CD4-positive, alpha-beta T cell (primary cell): ENCODE measurements at regions not wholly inside any gene's neighbourhood (a gene's known extent, or its start where the extent isn't known, plus 50 kb on each side); places are given as distances from the start of the nearest gene placed in this dataset.
"Not testable (repeated sequence)": the region's sequence is repeated elsewhere in the genome, so short reads cannot be mapped to it uniquely, and the experiment has no call there.

Source experiments
- ATAC-seq: fragments of 200-7000 bp; cut with Tn5 transposase; one replicate; pipeline ENCODE4 v1.10.0; 2022; ENCODE audit warnings: mild to moderate bottlenecking; ENCODE audit not compliant: poor library complexity
- CTCF ChIA-PET: fragments of 350-600 bp; sonication (Branson Sonifier 250); formaldehyde crosslinking; loops from one replicate; lab custom pipeline; 2021; ENCODE audit warnings: antibody characterized with exemption, inconsistent platforms; lab: Charles Lee
- POLR2A ChIA-PET: fragments of 350-600 bp; sonication (Branson Sonifier 250); formaldehyde crosslinking; loops from one replicate; lab custom pipeline; 2021; ENCODE audit warnings: antibody characterized with exemption, inconsistent platforms; lab: Charles Lee
- DNase-seq, 14 experiments: peaks; one replicate each; pipeline ENCODE4 v3.0.0-alpha.2; 2013 to 2020; ENCODE audit warnings: mixed read lengths in 2 of 14
- H3K27ac ChIP-seq, 2 donors: one replicate each; pipeline versions ENCODE4 v1.5.1 to v1.7.0; 2013; ENCODE audit warnings: low read length in 2 of 2, low read depth in 1 of 2, mild to moderate bottlenecking in 1 of 2
- H3K27me3 ChIP-seq, 2 experiments: 1 replicate in 1 of 2; 2 replicates in 1 of 2; pipeline versions ENCODE4 v1.6.1 to v1.7.0; 2013; ENCODE audit warnings: low read length in 2 of 2, control low read depth in 1 of 2, mild to moderate bottlenecking in 1 of 2, moderate library complexity in 1 of 2; ENCODE audit not compliant: insufficient read depth in 2 of 2, control insufficient read depth in 1 of 2
- H3K36me3 ChIP-seq: one replicate; pipeline ENCODE4 v1.6.1; 2013; ENCODE audit warnings: low read length, control low read depth; ENCODE audit not compliant: insufficient read depth
- H3K4me1 ChIP-seq: one replicate; pipeline ENCODE4 v1.6.1; 2013; ENCODE audit warnings: low read length, control low read depth; ENCODE audit not compliant: insufficient read depth
- H3K4me3 ChIP-seq: one replicate; pipeline ENCODE4 v1.5.1; 2013; ENCODE audit warnings: mild to moderate bottlenecking, low read length, moderate library complexity
- H3K9me3 ChIP-seq, 2 experiments: 1 replicate in 1 of 2; 2 replicates in 1 of 2; pipeline versions ENCODE4 v1.6.1 to v1.7.0; 2013; ENCODE audit warnings: low read length in 2 of 2, mild to moderate bottlenecking in 2 of 2, control low read depth in 1 of 2, moderate library complexity in 1 of 2; ENCODE audit not compliant: control insufficient read depth in 1 of 2, insufficient read depth in 1 of 2
- H3K27ac Mint-ChIP-seq: one replicate; pipeline ENCODE4 v1.8.0; 2020; ENCODE audit warnings: mixed read lengths
- H3K27me3 Mint-ChIP-seq: one replicate; pipeline ENCODE4 v1.8.0; 2021; ENCODE audit warnings: mixed read lengths
- H3K36me3 Mint-ChIP-seq: one replicate; pipeline ENCODE4 v1.8.0; 2021; ENCODE audit warnings: low read depth, mixed read lengths
- H3K4me1 Mint-ChIP-seq: one replicate; pipeline ENCODE4 v1.8.0; 2021; ENCODE audit warnings: low read depth, mixed read lengths
- H3K4me3 Mint-ChIP-seq: one replicate; pipeline ENCODE4 v1.8.0; 2020; ENCODE audit warnings: mild to moderate bottlenecking, mixed read lengths
- H3K9me3 Mint-ChIP-seq: one replicate; pipeline ENCODE4 v1.8.0; 2020; ENCODE audit warnings: mixed read lengths
- intact Hi-C, 2 experiments: fragments of 100-400 bp; cut with DNase I in 1 of 2; cut with micrococcal nuclease in 1 of 2; formaldehyde crosslinking; loops; one replicate each; pipeline versions ENCODE4 v1.15.1 to v1.9.0; 2023 to 2025; cut with DNase I, micrococcal nuclease
- TF ChIP-seq, protein P1 (sequence below): fragments of 200-600 bp; IDR thresholded peaks from one replicate; pipeline ENCODE4 v1.8.0; 2022; ENCODE audit warnings: antibody characterized with exemption, mild to moderate bottlenecking

DNA sequence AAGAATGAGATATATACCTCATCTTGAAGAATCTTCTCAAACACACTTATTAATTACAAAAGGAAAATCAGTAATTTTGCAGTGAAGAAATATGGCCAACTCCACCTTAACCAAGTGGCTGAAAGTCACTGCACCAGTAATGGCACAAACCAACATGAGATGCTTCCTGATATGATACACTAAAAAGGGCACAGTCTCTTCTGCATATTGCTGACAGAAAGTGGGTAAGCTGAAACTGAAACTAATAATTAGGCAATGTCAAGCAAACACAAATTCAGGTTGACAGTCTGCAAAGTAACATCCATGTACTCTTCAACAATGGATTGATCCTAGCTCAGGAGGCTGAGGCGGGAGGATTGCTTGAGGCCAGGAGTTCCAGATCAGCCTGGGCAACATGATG, 56.1 kb downstream of the ZNF22 start:
- H3K9me3 Mint-ChIP-seq, H3K27ac Mint-ChIP-seq, POLR2A ChIA-PET: not testable (repeated sequence)

DNA sequence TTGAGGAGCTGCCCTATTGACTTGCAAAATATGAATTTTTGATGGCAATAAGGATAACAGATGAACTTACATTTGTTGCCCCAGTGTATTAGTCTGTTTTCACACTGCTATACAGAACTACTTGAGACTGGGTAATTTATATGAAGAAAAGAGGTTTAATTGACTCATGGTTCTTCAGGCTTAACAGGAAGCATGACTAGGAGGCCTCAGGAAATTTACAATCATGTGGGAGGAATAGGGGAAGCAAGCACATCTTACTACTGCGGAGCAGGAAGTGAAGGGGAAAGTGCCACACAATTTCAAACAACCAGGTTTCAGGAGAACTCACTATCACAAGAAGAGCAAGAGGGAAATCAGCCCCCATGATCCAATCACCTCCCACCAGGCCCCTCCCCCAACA, 57.9 kb downstream of the ZNF22 start:
- Mint-ChIP-seq H3K9me3 (no peaks in the 10 kb centered on the region), H3K36me3 (no peaks in the 10 kb centered on the region), H3K4me3 (no peak overlapping the region), H3K4me1 (no peaks in the 10 kb centered on the region), H3K27me3 (peaks cover 22% of the 10 kb centered on the region), H3K27ac (no peak overlapping the region)
- Histone ChIP-seq H3K9me3 (no peaks in the 10 kb centered on the region), H3K4me1 (no peaks in the 10 kb centered on the region), H3K27me3 (peaks cover 0 to 6% of the 10 kb centered on the region in 2 experiments), H3K4me3 (no peak overlapping the region), H3K36me3 (no peaks in the 10 kb centered on the region), H3K27ac (no peak overlapping the region)
- CTCF ChIA-PET: no interaction called here
- intact Hi-C loops: no loop called here
- DNase-seq: peak in 2 of 14 experiments; percentile 20 to 44
- no peak for ATAC-seq
- POLR2A ChIA-PET: no interaction called here
- TF ChIP-seq, protein P1, sequence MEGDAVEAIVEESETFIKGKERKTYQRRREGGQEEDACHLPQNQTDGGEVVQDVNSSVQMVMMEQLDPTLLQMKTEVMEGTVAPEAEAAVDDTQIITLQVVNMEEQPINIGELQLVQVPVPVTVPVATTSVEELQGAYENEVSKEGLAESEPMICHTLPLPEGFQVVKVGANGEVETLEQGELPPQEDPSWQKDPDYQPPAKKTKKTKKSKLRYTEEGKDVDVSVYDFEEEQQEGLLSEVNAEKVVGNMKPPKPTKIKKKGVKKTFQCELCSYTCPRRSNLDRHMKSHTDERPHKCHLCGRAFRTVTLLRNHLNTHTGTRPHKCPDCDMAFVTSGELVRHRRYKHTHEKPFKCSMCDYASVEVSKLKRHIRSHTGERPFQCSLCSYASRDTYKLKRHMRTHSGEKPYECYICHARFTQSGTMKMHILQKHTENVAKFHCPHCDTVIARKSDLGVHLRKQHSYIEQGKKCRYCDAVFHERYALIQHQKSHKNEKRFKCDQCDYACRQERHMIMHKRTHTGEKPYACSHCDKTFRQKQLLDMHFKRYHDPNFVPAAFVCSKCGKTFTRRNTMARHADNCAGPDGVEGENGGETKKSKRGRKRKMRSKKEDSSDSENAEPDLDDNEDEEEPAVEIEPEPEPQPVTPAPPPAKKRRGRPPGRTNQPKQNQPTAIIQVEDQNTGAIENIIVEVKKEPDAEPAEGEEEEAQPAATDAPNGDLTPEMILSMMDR: no peak

More for the DNA sequence above, 56.1 kb downstream of the ZNF22 start:
- H3K4me3 ChIP-seq, H3K4me1 Mint-ChIP-seq, H3K36me3 Mint-ChIP-seq, H3K4me3 Mint-ChIP-seq, DNase-seq, H3K4me1 ChIP-seq, CTCF ChIA-PET, H3K36me3 ChIP-seq, H3K9me3 ChIP-seq, H3K27me3 ChIP-seq, intact Hi-C loops, H3K27ac ChIP-seq, ATAC-seq: not testable (repeated sequence)
- peaks cover 16% of the 10 kb centered on the region for H3K27me3 Mint-ChIP-seq

DNA sequence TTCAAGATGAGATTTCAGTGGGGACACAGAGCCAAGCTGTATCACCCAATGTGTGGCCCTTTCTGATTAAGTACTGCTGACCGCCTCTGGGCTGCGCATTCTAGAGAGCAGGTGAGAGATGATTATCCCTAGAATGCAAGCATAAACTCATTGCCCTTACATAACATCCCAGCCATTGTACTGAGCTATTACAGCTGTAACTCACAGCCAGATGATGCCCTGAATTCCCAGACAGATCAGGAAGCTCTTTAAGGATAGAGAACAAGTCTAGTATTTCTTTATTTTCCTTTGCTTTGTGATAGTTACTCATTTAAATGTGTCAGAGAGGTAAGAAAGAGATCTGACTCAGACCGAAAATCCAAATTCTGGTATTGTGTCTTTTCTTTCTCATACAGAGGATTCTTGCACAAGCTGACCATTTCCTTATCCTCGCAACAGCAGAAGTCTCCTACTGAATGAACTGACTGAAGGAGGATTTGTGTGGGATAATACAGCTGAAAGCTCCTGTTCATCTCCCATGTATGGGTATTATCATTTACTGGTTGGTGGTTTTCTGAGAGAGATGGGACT, 58.4 kb downstream of the ZNF22 start:
- TF ChIP-seq, protein P1: no peak
- ATAC-seq (no peak), DNase-seq (peak in 2 of 14 experiments; percentile 20 to 38)
- peaks cover 21% of the 10 kb centered on the region for H3K27me3 Mint-ChIP-seq
- Histone ChIP-seq H3K36me3 (no peaks in the 10 kb centered on the region), H3K4me1 (no peaks in the 10 kb centered on the region), H3K27ac (no peak overlapping the region), H3K9me3 (no peaks in the 10 kb centered on the region), H3K4me3 (no peak overlapping the region), H3K27me3 (peaks cover 0 to 6% of the 10 kb centered on the region in 2 experiments)
- ChIA-PET CTCF (no interaction called here), POLR2A (no interaction called here)
- intact Hi-C loops: no loop called here
- H3K36me3 Mint-ChIP-seq: no peaks in the 10 kb centered on the region
- H3K27ac Mint-ChIP-seq: no peak overlapping the region
- no peaks in the 10 kb centered on the region for H3K4me1 Mint-ChIP-seq
- no peak overlapping the region for H3K4me3 Mint-ChIP-seq
- no peaks in the 10 kb centered on the region for H3K9me3 Mint-ChIP-seq

DNA sequence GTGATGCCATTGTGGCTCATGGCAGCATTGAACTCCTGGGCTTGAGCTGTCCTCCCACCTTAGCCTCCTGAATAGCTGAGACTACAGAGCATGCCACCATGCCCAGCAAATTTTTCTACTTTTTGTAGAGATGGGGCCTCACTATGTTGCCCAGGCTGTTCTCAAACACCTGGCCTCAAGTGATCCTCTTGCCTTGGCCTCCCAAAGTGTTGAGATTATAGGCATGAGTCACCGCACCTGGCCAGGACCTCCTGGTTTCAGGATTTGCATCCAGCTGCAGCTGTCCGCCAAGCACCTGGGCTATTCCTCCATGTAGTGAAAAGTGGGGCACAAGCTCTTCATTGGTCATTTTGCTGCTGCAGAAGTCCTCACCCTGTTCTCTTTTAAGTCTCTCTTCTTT, 58.9 kb downstream of the ZNF22 start:
- Histone ChIP-seq H3K4me3 (no peak overlapping the region), H3K4me1 (no peaks in the 10 kb centered on the region), H3K27me3 (peaks cover 0 to 6% of the 10 kb centered on the region in 2 experiments), H3K36me3 (no peaks in the 10 kb centered on the region), H3K27ac (no peak overlapping the region), H3K9me3 (no peaks in the 10 kb centered on the region)
- Mint-ChIP-seq H3K36me3 (no peaks in the 10 kb centered on the region), H3K27me3 (peaks cover 20% of the 10 kb centered on the region), H3K9me3 (no peaks in the 10 kb centered on the region), H3K4me3 (no peak overlapping the region), H3K27ac (no peak overlapping the region), H3K4me1 (no peaks in the 10 kb centered on the region)
- POLR2A ChIA-PET: no interaction called here
- CTCF ChIA-PET: no interaction called here
- intact Hi-C loops: no loop called here
- ATAC-seq (no peak), DNase-seq (no peak)
- TF ChIP-seq, protein P1: no peak
